CD8-positive, alpha-beta memory T cell (primary cell): ENCODE measurements at regions not wholly inside any gene's neighbourhood (a gene's known extent, or its start where the extent isn't known, plus 50 kb on each side); places are given as distances from the start of the nearest gene placed in this dataset.

ENCODE experiments used
- CTCF ChIA-PET: fragments of 350-600 bp; sonication (Branson Sonifier 250); formaldehyde crosslinking; loops from one replicate; lab custom pipeline; 2021; ENCODE audit warnings: antibody characterized with exemption; lab: Charles Lee
- POLR2A ChIA-PET: fragments of 350-600 bp; sonication (Branson Sonifier 250); formaldehyde crosslinking; loops from one replicate; lab custom pipeline; 2021; ENCODE audit warnings: antibody characterized with exemption; lab: Charles Lee
- DNase-seq, 5 donors: peaks; one replicate each; pipeline versions ENCODE4 v3.0.0 to v3.0.0-alpha.2; 2020 to 2022; ENCODE audit warnings: mixed read lengths in 1 of 5
- H3K27ac ChIP-seq: one replicate; pipeline ENCODE4 v1.7.0; 2013; ENCODE audit warnings: low read depth, mild to moderate bottlenecking, low read length, moderate library complexity
- H3K27me3 ChIP-seq: 2 replicates; pipeline ENCODE4 v1.7.0; 2013; ENCODE audit warnings: low read length, mild to moderate bottlenecking; ENCODE audit not compliant: insufficient read depth, poor library complexity, severe bottlenecking
- H3K36me3 ChIP-seq: 2 replicates; pipeline ENCODE4 v1.7.0; 2013; ENCODE audit warnings: mild to moderate bottlenecking, low read length, moderate library complexity; ENCODE audit not compliant: insufficient read depth
- H3K4me1 ChIP-seq: 2 replicates; pipeline ENCODE4 v1.7.0; 2013; ENCODE audit warnings: mild to moderate bottlenecking, low read length, moderate library complexity; ENCODE audit not compliant: insufficient read depth
- H3K4me3 ChIP-seq: 2 replicates; pipeline ENCODE4 v1.7.0; 2013; ENCODE audit warnings: mild to moderate bottlenecking, low read length
- H3K9me3 ChIP-seq: 2 replicates; pipeline ENCODE4 v1.7.0; 2013; ENCODE audit warnings: mild to moderate bottlenecking, low read length
- H3K27ac Mint-ChIP-seq, 8 donors: one replicate each; pipeline ENCODE4 v1.8.0; 2020 to 2021; ENCODE audit warnings: mixed read lengths in 8 of 8, mild to moderate bottlenecking in 6 of 8, inconsistent platforms in 3 of 8, moderate library complexity in 3 of 8
- H3K27me3 Mint-ChIP-seq, 2 donors: one replicate each; pipeline ENCODE4 v1.8.0; 2020 to 2021; ENCODE audit warnings: mixed read lengths in 2 of 2, mild to moderate bottlenecking in 1 of 2, moderate library complexity in 1 of 2
- H3K36me3 Mint-ChIP-seq, 3 donors: one replicate each; pipeline ENCODE4 v1.8.0; 2020 to 2021; ENCODE audit warnings: mixed read lengths in 3 of 3, inconsistent platforms in 1 of 3, mild to moderate bottlenecking in 1 of 3
- H3K4me1 Mint-ChIP-seq, 3 donors: one replicate each; pipeline ENCODE4 v1.8.0; 2020 to 2021; ENCODE audit warnings: mixed read lengths in 3 of 3, inconsistent platforms in 1 of 3, mild to moderate bottlenecking in 1 of 3
- H3K4me3 Mint-ChIP-seq, 7 donors: one replicate each; pipeline ENCODE4 v1.8.0; 2020 to 2021; ENCODE audit warnings: mixed read lengths in 7 of 7, mild to moderate bottlenecking in 6 of 7, moderate library complexity in 4 of 7, inconsistent platforms in 2 of 7
- H3K9me3 Mint-ChIP-seq, 5 donors: one replicate each; pipeline ENCODE4 v1.8.0; 2020 to 2022; ENCODE audit warnings: mixed read lengths in 5 of 5, mild to moderate bottlenecking in 3 of 5, moderate library complexity in 2 of 5, inconsistent platforms in 1 of 5

- CTCF ChIA-PET: no interaction called here
- no peaks in the 10 kb centered on the region for H3K27me3 Mint-ChIP-seq
- no peak for DNase-seq
- H3K4me1 Mint-ChIP-seq: no peaks in the 10 kb centered on the region
- H3K4me3 ChIP-seq: no peak overlapping the region
- no peaks in the 10 kb centered on the region for H3K36me3 ChIP-seq
- peaks cover 0 to 5% (median 3%) of the 10 kb centered on the region in 5 donors for H3K9me3 Mint-ChIP-seq
- H3K27ac ChIP-seq: no peak overlapping the region
- no peak overlapping the region for H3K4me3 Mint-ChIP-seq
- H3K4me1 ChIP-seq: no peaks in the 10 kb centered on the region
- no peak overlapping the region for H3K27ac Mint-ChIP-seq
- H3K36me3 Mint-ChIP-seq: no peaks in the 10 kb centered on the region
- H3K9me3 ChIP-seq: no peaks in the 10 kb centered on the region
- POLR2A ChIA-PET: no interaction called here
- no peaks in the 10 kb centered on the region for H3K27me3 ChIP-seq
Measured at GRCh38 chr2:145677371-145677770, 1157.5 kb upstream of the ZEB2 start.

GRCh38 chr2:145674705-145675104 is 1154.8 kb upstream of the ZEB2 start:
- ChIA-PET CTCF (no interaction called here), POLR2A (no interaction called here)
- H3K4me1 Mint-ChIP-seq: no peaks in the 10 kb centered on the region
- H3K36me3 Mint-ChIP-seq: no peaks in the 10 kb centered on the region
- H3K9me3 Mint-ChIP-seq: peaks cover 0 to 2% (median 2%) of the 10 kb centered on the region in 5 donors
- no peaks in the 10 kb centered on the region for H3K9me3 ChIP-seq
- no peak overlapping the region for H3K27ac ChIP-seq
- H3K4me3 ChIP-seq: no peak overlapping the region
- H3K27ac Mint-ChIP-seq: no peak overlapping the region
- no peaks in the 10 kb centered on the region for H3K27me3 ChIP-seq
- no peaks in the 10 kb centered on the region for H3K4me1 ChIP-seq
- H3K27me3 Mint-ChIP-seq: no peaks in the 10 kb centered on the region
- no peaks in the 10 kb centered on the region for H3K36me3 ChIP-seq
- DNase-seq: no peak
- H3K4me3 Mint-ChIP-seq: no peak overlapping the region

DNA sequence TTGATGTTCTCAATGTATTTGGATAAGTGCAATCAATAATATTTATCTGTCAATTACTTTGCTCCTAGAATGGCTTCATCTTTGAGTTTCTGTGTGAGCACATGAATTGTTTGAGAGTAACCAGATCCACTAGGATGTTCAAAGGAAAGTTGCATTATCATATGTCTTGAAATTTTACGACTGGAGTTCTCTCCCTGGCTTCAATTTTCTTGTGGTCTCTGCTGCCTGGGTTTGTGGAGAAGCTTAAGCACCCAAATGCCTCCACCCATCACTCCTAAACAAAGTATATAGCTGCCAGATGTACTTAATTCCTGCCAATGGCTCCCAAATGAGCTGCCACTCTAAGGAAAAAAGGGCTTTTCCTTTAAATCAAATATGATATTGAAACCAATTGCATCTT is 1149.4 kb upstream of the ZEB2 start:
- Histone ChIP-seq H3K36me3 (no peaks in the 10 kb centered on the region), H3K27me3 (no peaks in the 10 kb centered on the region), H3K9me3 (no peaks in the 10 kb centered on the region), H3K4me3 (no peak overlapping the region), H3K27ac (no peak overlapping the region), H3K4me1 (no peaks in the 10 kb centered on the region)
- Mint-ChIP-seq H3K4me1 (no peaks in the 10 kb centered on the region), H3K4me3 (no peak overlapping the region), H3K27me3 (no peaks in the 10 kb centered on the region), H3K36me3 (no peaks in the 10 kb centered on the region), H3K27ac (no peak overlapping the region), H3K9me3 (peaks cover 0 to 3% (median 0%) of the 10 kb centered on the region in 5 donors)
- no peak for DNase-seq
- ChIA-PET POLR2A (no interaction called here), CTCF (no interaction called here)

DNA sequence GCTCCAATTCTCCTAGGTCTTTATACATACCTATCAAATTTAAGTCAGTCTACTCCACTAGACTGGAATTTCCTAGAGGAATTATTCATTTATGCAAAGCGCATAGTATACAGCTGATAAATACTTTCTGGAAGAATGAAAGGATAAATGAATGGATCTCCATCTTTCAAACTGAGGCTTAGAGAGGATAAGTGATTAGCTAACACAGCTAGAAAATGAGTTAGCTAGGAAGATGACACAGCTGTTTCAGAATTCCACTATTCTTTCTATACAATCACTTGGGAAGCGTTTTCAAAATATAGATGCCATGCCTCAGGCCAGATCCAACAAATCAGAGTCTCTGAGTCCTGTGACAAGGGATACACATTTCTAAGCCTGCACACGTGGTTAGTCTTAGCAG is 1146.6 kb upstream of the ZEB2 start:
- no peaks in the 10 kb centered on the region for H3K27me3 ChIP-seq
- H3K4me3 ChIP-seq: no peak overlapping the region
- no peak overlapping the region for H3K27ac ChIP-seq
- no peak for DNase-seq
- Mint-ChIP-seq H3K36me3 (no peaks in the 10 kb centered on the region), H3K27ac (no peak overlapping the region), H3K27me3 (no peaks in the 10 kb centered on the region), H3K4me3 (no peak overlapping the region), H3K9me3 (peaks cover 0 to 9% (median 0%) of the 10 kb centered on the region in 5 donors), H3K4me1 (no peaks in the 10 kb centered on the region)
- no peaks in the 10 kb centered on the region for H3K4me1 ChIP-seq
- ChIA-PET CTCF (no interaction called here), POLR2A (no interaction called here)
- no peaks in the 10 kb centered on the region for H3K9me3 ChIP-seq
- H3K36me3 ChIP-seq: no peaks in the 10 kb centered on the region

DNA sequence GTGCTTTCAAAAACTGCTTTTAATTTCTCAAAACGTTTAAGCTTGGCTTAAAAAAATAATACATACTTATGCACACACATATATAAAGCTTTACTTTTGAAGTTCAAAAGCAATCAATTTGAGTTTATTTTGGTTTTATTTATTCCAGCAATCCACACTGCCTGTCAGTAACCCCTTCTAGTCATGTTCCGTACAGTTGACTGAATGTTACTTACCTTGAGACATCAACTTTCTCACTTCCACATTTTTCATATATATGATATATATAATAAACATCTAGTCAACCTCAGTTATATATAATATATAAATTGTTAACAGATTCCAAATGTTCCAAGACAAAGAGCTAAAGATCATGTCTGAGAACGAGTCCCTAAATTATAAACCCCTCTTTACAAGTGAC is 1137.3 kb upstream of the ZEB2 start:
- H3K4me1 ChIP-seq: no peaks in the 10 kb centered on the region
- Mint-ChIP-seq H3K4me3 (no peak overlapping the region), H3K36me3 (no peaks in the 10 kb centered on the region), H3K27me3 (no peaks in the 10 kb centered on the region), H3K27ac (no peak overlapping the region), H3K9me3 (peaks cover 0 to 5% (median 0%) of the 10 kb centered on the region in 5 donors), H3K4me1 (no peaks in the 10 kb centered on the region)
- ChIA-PET POLR2A (no interaction called here), CTCF (no interaction called here)
- H3K27ac ChIP-seq: no peak overlapping the region
- H3K9me3 ChIP-seq: no peaks in the 10 kb centered on the region
- H3K27me3 ChIP-seq: no peaks in the 10 kb centered on the region
- no peak for DNase-seq
- no peaks in the 10 kb centered on the region for H3K36me3 ChIP-seq
- H3K4me3 ChIP-seq: no peak overlapping the region

GRCh38 chr2:145655165-145655765 is 1135.3 kb upstream of the ZEB2 start:
- ChIA-PET CTCF (no interaction called here), POLR2A (no interaction called here)
- Mint-ChIP-seq H3K27ac (no peak overlapping the region), H3K36me3 (no peaks in the 10 kb centered on the region), H3K9me3 (peaks cover 0 to 3% (median 0%) of the 10 kb centered on the region in 5 donors), H3K4me1 (no peaks in the 10 kb centered on the region), H3K4me3 (no peak overlapping the region), H3K27me3 (no peaks in the 10 kb centered on the region)
- no peak for DNase-seq
- H3K27me3 ChIP-seq: no peaks in the 10 kb centered on the region
- no peaks in the 10 kb centered on the region for H3K36me3 ChIP-seq
- no peaks in the 10 kb centered on the region for H3K4me1 ChIP-seq
- no peak overlapping the region for H3K27ac ChIP-seq
- H3K4me3 ChIP-seq: no peak overlapping the region
- no peaks in the 10 kb centered on the region for H3K9me3 ChIP-seq

- Histone ChIP-seq H3K36me3 (no peaks in the 10 kb centered on the region), H3K27me3 (no peaks in the 10 kb centered on the region), H3K4me1 (no peaks in the 10 kb centered on the region), H3K4me3 (no peak overlapping the region), H3K27ac (no peak overlapping the region), H3K9me3 (no peaks in the 10 kb centered on the region)
- POLR2A ChIA-PET: no interaction called here
- Mint-ChIP-seq H3K9me3 (peaks cover 0 to 3% (median 0%) of the 10 kb centered on the region in 5 donors), H3K27me3 (no peaks in the 10 kb centered on the region), H3K4me1 (no peaks in the 10 kb centered on the region), H3K27ac (no peak overlapping the region), H3K4me3 (no peak overlapping the region), H3K36me3 (no peaks in the 10 kb centered on the region)
- no peak for DNase-seq
- CTCF ChIA-PET: no interaction called here
Measured at GRCh38 chr2:145654746-145655145, 1134.8 kb upstream of the ZEB2 start.

GRCh38 chr2:145654156-145654555 is 1134.2 kb upstream of the ZEB2 start:
- H3K4me1 ChIP-seq: no peaks in the 10 kb centered on the region
- no peaks in the 10 kb centered on the region for H3K36me3 ChIP-seq
- ChIA-PET CTCF (no interaction called here), POLR2A (no interaction called here)
- no peaks in the 10 kb centered on the region for H3K9me3 ChIP-seq
- Mint-ChIP-seq H3K27ac (no peak overlapping the region), H3K9me3 (peaks cover 0 to 3% (median 0%) of the 10 kb centered on the region in 5 donors), H3K4me1 (no peaks in the 10 kb centered on the region), H3K4me3 (no peak overlapping the region), H3K36me3 (no peaks in the 10 kb centered on the region), H3K27me3 (no peaks in the 10 kb centered on the region)
- H3K27ac ChIP-seq: no peak overlapping the region
- H3K4me3 ChIP-seq: no peak overlapping the region
- DNase-seq: no peak
- no peaks in the 10 kb centered on the region for H3K27me3 ChIP-seq

- Mint-ChIP-seq H3K27ac (no peak overlapping the region), H3K9me3 (peaks cover 0 to 3% (median 0%) of the 10 kb centered on the region in 5 donors), H3K4me3 (no peak overlapping the region), H3K4me1 (no peaks in the 10 kb centered on the region), H3K27me3 (no peaks in the 10 kb centered on the region), H3K36me3 (no peaks in the 10 kb centered on the region)
- H3K4me3 ChIP-seq: no peak overlapping the region
- no peaks in the 10 kb centered on the region for H3K27me3 ChIP-seq
- POLR2A ChIA-PET: no interaction called here
- H3K36me3 ChIP-seq: no peaks in the 10 kb centered on the region
- DNase-seq: no peak
- CTCF ChIA-PET: no interaction called here
- no peaks in the 10 kb centered on the region for H3K9me3 ChIP-seq
- H3K4me1 ChIP-seq: no peaks in the 10 kb centered on the region
- no peak overlapping the region for H3K27ac ChIP-seq
Measured at GRCh38 chr2:145653553-145653952, 1133.6 kb upstream of the ZEB2 start.
